ENCODE measurements at regions not wholly inside any gene's neighbourhood (a gene's known extent, or its start where the extent isn't known, plus 50 kb on each side); places are given as distances from the start of the nearest gene placed in this dataset.

DNA sequence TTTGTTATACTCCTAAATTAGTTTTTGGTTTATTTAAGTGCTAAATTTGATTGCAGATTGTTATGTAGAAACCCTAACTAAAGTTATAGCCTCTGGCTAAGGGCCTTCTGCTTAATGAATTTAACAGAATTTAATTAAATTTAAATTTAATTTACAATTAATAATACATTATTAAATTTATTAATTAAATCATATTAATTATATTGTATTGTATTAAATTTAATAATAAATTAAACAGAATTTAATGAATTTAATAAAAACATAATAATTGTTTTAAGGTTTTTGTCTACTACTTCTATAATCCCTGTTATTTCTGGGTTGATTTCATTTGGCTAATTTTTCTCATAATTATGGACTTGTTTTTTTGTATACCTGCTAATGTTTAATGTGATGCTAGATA, 141.9 kb upstream of the TECRL start:
- intact Hi-C loops (cut with micrococcal nuclease) = no loop called here
- no peak overlapping the region for H3K27ac ChIP-seq (ENCODE audit: low read depth, low read length)
- no peaks in the 10 kb centered on the region for H3K27me3 ChIP-seq (ENCODE audit: insufficient read depth, low read length)
- H3K4me1 ChIP-seq (ENCODE audit: control insufficient read depth in 1 of 2, insufficient read depth in 2 of 2, low read length in 2 of 2) = no peaks in the 10 kb centered on the region
- H3K79me2 ChIP-seq (ENCODE audit: insufficient read depth, low read length) = no peaks in the 10 kb centered on the region
- ChIA-PET RAD21 (ENCODE audit: low non-redundant PET in 1 of 2, low total read pairs in 2 of 2, uncharacterized antibody in 2 of 2, unreplicated experiment in 2 of 2) (no interaction called here), POLR2A (no interaction called here), CTCF (no interaction called here)
- H4K20me1 ChIP-seq (ENCODE audit: insufficient read depth) = no peaks in the 10 kb centered on the region
- H3K36me3 ChIP-seq (ENCODE audit: control insufficient read depth in 1 of 2, insufficient read depth in 2 of 2, low read length in 2 of 2) = no peaks in the 10 kb centered on the region
- no peak overlapping the region for H3K4me3 ChIP-seq (replicated peaks in 1 of 2; ENCODE audit: low read depth in 1 of 2, low read length in 2 of 2)
- no peak for ATAC-seq
- H3K9me2 ChIP-seq (ENCODE audit: insufficient read depth) = no peaks in the 10 kb centered on the region
- H3K9ac ChIP-seq (ENCODE audit: low read length) = no peak overlapping the region
- DNase-seq (ENCODE audit: low read depth, low spot score) = no peak
- BruUV-seq (replicated peaks) = no TSS peak
- H3K9me3 ChIP-seq (ENCODE audit: control insufficient read depth in 1 of 2, insufficient read depth in 1 of 2, low read depth in 1 of 2, low read length in 2 of 2) = peaks cover 4 to 7% of the 10 kb centered on the region in 2 experiments; a peak in 2 of 4 replicates
- H3K4me2 ChIP-seq (ENCODE audit: low read length) = no peak overlapping the region
- TF ChIP-seq, protein P1, sequence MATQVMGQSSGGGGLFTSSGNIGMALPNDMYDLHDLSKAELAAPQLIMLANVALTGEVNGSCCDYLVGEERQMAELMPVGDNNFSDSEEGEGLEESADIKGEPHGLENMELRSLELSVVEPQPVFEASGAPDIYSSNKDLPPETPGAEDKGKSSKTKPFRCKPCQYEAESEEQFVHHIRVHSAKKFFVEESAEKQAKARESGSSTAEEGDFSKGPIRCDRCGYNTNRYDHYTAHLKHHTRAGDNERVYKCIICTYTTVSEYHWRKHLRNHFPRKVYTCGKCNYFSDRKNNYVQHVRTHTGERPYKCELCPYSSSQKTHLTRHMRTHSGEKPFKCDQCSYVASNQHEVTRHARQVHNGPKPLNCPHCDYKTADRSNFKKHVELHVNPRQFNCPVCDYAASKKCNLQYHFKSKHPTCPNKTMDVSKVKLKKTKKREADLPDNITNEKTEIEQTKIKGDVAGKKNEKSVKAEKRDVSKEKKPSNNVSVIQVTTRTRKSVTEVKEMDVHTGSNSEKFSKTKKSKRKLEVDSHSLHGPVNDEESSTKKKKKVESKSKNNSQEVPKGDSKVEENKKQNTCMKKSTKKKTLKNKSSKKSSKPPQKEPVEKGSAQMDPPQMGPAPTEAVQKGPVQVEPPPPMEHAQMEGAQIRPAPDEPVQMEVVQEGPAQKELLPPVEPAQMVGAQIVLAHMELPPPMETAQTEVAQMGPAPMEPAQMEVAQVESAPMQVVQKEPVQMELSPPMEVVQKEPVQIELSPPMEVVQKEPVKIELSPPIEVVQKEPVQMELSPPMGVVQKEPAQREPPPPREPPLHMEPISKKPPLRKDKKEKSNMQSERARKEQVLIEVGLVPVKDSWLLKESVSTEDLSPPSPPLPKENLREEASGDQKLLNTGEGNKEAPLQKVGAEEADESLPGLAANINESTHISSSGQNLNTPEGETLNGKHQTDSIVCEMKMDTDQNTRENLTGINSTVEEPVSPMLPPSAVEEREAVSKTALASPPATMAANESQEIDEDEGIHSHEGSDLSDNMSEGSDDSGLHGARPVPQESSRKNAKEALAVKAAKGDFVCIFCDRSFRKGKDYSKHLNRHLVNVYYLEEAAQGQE (IDR thresholded peaks at IDR 0.05; ENCODE audit: low read depth) = no peak
- TF ChIP-seq CEBPB (IDR thresholded peaks at IDR 0.05; ENCODE audit: low read depth) (no peak), EGR1 (IDR thresholded peaks at IDR 0.05; ENCODE audit: low read depth) (no peak), ZNF274 (IDR thresholded peaks at IDR 0.05; ENCODE audit: low read depth, low read length) (no peak), POLR2A (IDR thresholded peaks at IDR 0.05; ENCODE audit: borderline replicate concordance, extremely low read depth, insufficient read depth, insufficient read length) (no peak), RAD21 (IDR thresholded peaks at IDR 0.05; ENCODE audit: low read depth) (no peak), SIN3A (IDR thresholded peaks at IDR 0.05; ENCODE audit: low read depth) (no peak), EZH2 (IDR thresholded peaks at IDR 0.05) (no peak), POLR2AphosphoS5 (IDR thresholded peaks at IDR 0.05; ENCODE audit: low read depth, low read length) (no peak), YY1 (IDR thresholded peaks at IDR 0.05; ENCODE audit: extremely low read depth, insufficient replicate concordance, low read depth, low read length) (no peak), ELF1 (IDR thresholded peaks at IDR 0.05; ENCODE audit: borderline replicate concordance, low read depth) (no peak), CBX3 (IDR thresholded peaks at IDR 0.05; ENCODE audit: low read depth) (no peak)
- TF ChIP-seq, protein P2, sequence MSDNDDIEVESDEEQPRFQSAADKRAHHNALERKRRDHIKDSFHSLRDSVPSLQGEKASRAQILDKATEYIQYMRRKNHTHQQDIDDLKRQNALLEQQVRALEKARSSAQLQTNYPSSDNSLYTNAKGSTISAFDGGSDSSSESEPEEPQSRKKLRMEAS (IDR thresholded peaks at IDR 0.05) = no peak
- no peak overlapping the region for H2AFZ ChIP-seq (ENCODE audit: low read depth, low read length, poor library complexity, severe bottlenecking)

Measured in HCT116 (cell line).